ENCODE measurements at regions not wholly inside any gene's neighbourhood (a gene's known extent, or its start where the extent isn't known, plus 50 kb on each side); places are given as distances from the start of the nearest gene placed in this dataset.
"Not testable (repeated sequence)": the region's sequence is repeated elsewhere in the genome, so short reads cannot be mapped to it uniquely, and the experiment has no call there.

GRCh38 chr4:66273110-66273509 lies 602.8 kb upstream of the EPHA5 start:
- no peak for DNase-seq (ENCODE audit: low read depth)

- not testable (repeated sequence) for DNase-seq (ENCODE audit: low read depth)
These were observed 600.1 kb upstream of the EPHA5 start for GRCh38 chr4:66270356-66270755.

- DNase-seq (ENCODE audit: low read depth): not testable (repeated sequence)
These were observed 596.3 kb upstream of the EPHA5 start for GRCh38 chr4:66266554-66266953.

GRCh38 chr4:66266035-66266434 lies 595.7 kb upstream of the EPHA5 start:
- DNase-seq (ENCODE audit: low read depth): no peak

GRCh38 chr4:66252291-66252690 lies 582.0 kb upstream of the EPHA5 start:
- DNase-seq (ENCODE audit: low read depth): no peak

- DNase-seq (ENCODE audit: low read depth): no peak
These were observed 576.4 kb upstream of the EPHA5 start for GRCh38 chr4:66246643-66247042.

- no peak for DNase-seq (ENCODE audit: low read depth)
These were observed 565.6 kb upstream of the EPHA5 start for GRCh38 chr4:66235876-66236275.

- no peak for DNase-seq (ENCODE audit: low read depth)
These were observed 559.6 kb upstream of the EPHA5 start for GRCh38 chr4:66229885-66230284.

- DNase-seq (ENCODE audit: low read depth): no peak
These were observed 555.2 kb upstream of the EPHA5 start for GRCh38 chr4:66225539-66225938.

- DNase-seq (ENCODE audit: low read depth): no peak
These were observed 552.9 kb upstream of the EPHA5 start for GRCh38 chr4:66223068-66223703.

GRCh38 chr4:66219401-66219800 lies 549.1 kb upstream of the EPHA5 start:
- no peak for DNase-seq (ENCODE audit: low read depth)

GRCh38 chr4:66216252-66216651 lies 546.0 kb upstream of the EPHA5 start:
- DNase-seq (ENCODE audit: low read depth): no peak

- DNase-seq (ENCODE audit: low read depth): no peak
These were observed 542.2 kb upstream of the EPHA5 start for GRCh38 chr4:66212489-66212888.

GRCh38 chr4:66204534-66205247 lies 534.4 kb upstream of the EPHA5 start:
- no peak for DNase-seq (ENCODE audit: low read depth)

GRCh38 chr4:66202870-66203269 lies 532.6 kb upstream of the EPHA5 start:
- no peak for DNase-seq (ENCODE audit: low read depth)

GRCh38 chr4:66197451-66197850 lies 527.2 kb upstream of the EPHA5 start:
- DNase-seq (ENCODE audit: low read depth): no peak

GRCh38 chr4:66193487-66193886 lies 523.2 kb upstream of the EPHA5 start:
- no peak for DNase-seq (ENCODE audit: low read depth)

- no peak for DNase-seq (ENCODE audit: low read depth)
These were observed 517.0 kb upstream of the EPHA5 start for GRCh38 chr4:66187175-66187720.

- DNase-seq (ENCODE audit: low read depth): no peak
These were observed 515.8 kb upstream of the EPHA5 start for GRCh38 chr4:66186095-66186494.

GRCh38 chr4:66182636-66183035 lies 512.3 kb upstream of the EPHA5 start:
- DNase-seq (ENCODE audit: low read depth): no peak

GRCh38 chr4:66178906-66179305 lies 508.6 kb upstream of the EPHA5 start:
- DNase-seq (ENCODE audit: low read depth): no peak

GRCh38 chr4:66169341-66169740 lies 499.1 kb upstream of the EPHA5 start:
- DNase-seq (ENCODE audit: low read depth): no peak

GRCh38 chr4:66164869-66165268 lies 494.6 kb upstream of the EPHA5 start:
- no peak for DNase-seq (ENCODE audit: low read depth)

- DNase-seq (ENCODE audit: low read depth): no peak
These were observed 490.3 kb upstream of the EPHA5 start for GRCh38 chr4:66160606-66161005.

Measured in stimulated activated CD8-positive, alpha-beta memory T cell treated with anti-CD3 and anti-CD28 coated beads, Interleukin-15, amount 100 ng/mL, for 24 hours (primary cell).